HepG2 (cell line): ENCODE measurements at regions not wholly inside any gene's neighbourhood (a gene's known extent, or its start where the extent isn't known, plus 50 kb on each side); places are given as distances from the start of the nearest gene placed in this dataset.

Experiments used
- ATAC-seq: fragments of 200-7000 bp; cut with Tn5 transposase; 3 replicates; pipeline ENCODE4 v1.9.1; 2020; ENCODE audit warnings: mild to moderate bottlenecking, moderate library complexity
- BruUV-seq: library from RNA; stranded (reverse); fragments of 400-500 nt; replicated peaks from 2 replicates; lab custom pipeline; 2021; lab: Mats Ljungman, UMichigan
- CTCF ChIA-PET: fragments of 300-600 bp; formaldehyde crosslinking; extraction: SDS; loops from one replicate; lab custom pipeline; 2021; ENCODE audit warnings: low total read pairs, inconsistent platforms, low intra/inter-chr PET ratio; lab: Yijun Ruan, JAX
- POLR2A ChIA-PET: fragments of 350-600 bp; sonication (Branson Sonifier 250); formaldehyde crosslinking; loops from one replicate; lab custom pipeline; 2020; ENCODE audit warnings: antibody characterized with exemption, inconsistent platforms; lab: Yijun Ruan, JAX
- DNase-seq: peaks from one replicate; pipeline ENCODE4 v3.0.0-alpha.2; 2015; ENCODE audit warnings: low spot score
- FAIRE-seq: peaks from 3 replicates; lab custom pipeline; 2011; peaks lifted over from hg19 to GRCh38; lab: Jason Lieb, UNC
- H2AFZ ChIP-seq: one replicate; pipeline ENCODE4 v1.6.1; 2011; ENCODE audit warnings: low read length, inconsistent platforms
- H3K27ac ChIP-seq: fragments of 300-600 bp; 3 replicates; pipeline ENCODE4 v1.8.0; 2011; ENCODE audit warnings: mixed run types, mild to moderate bottlenecking, mixed read lengths, low read length, inconsistent platforms; ENCODE audit not compliant: insufficient read depth; ENCODE audit errors: extremely low read length
- H3K27me3 ChIP-seq, 2 experiments: fragments of 200-600 bp in 1 of 2; 2 replicates in 1 of 2; 3 replicates in 1 of 2; pipeline versions ENCODE4 v1.6.0 to v1.8.0; 2011; ENCODE audit warnings: low read length in 2 of 2, mild to moderate bottlenecking in 2 of 2, moderate library complexity in 2 of 2, inconsistent platforms in 1 of 2; ENCODE audit not compliant: insufficient read depth in 2 of 2, control insufficient read depth in 1 of 2
- H3K36me3 ChIP-seq, 2 experiments: fragments of 200-600 bp in 1 of 2; replicated peaks in 1 of 2; 2 replicates in 1 of 2; 3 replicates in 1 of 2; pipeline versions ENCODE4 v1.5.1 to v1.8.0; 2011; ENCODE audit warnings: low read length in 2 of 2, inconsistent platforms in 1 of 2; ENCODE audit not compliant: insufficient read depth in 2 of 2, control insufficient read depth in 1 of 2
- H3K4me1 ChIP-seq: 2 replicates; pipeline ENCODE4 v1.5.1; 2012; ENCODE audit warnings: low read length, inconsistent platforms; ENCODE audit not compliant: insufficient read depth
- H3K4me2 ChIP-seq: 2 replicates; pipeline ENCODE4 v1.6.0; 2011; ENCODE audit warnings: low read depth, low read length, inconsistent platforms
- H3K4me3 ChIP-seq, 3 experiments: fragments of 200-600 bp in 1 of 3; sonication (generic), shearing (Covaris generic) in 1 of 3; replicated peaks in 1 of 3; 2 replicates each; pipeline ENCODE4 v1.5.1; 2011 to 2016; ENCODE audit warnings: low read length in 3 of 3, inconsistent platforms in 2 of 3, low read depth in 2 of 3, mild to moderate bottlenecking in 2 of 3, control low read depth in 1 of 3, mixed read lengths in 1 of 3; ENCODE audit not compliant: insufficient read depth in 1 of 3
- H3K79me2 ChIP-seq: one replicate; pipeline ENCODE4 v1.6.1; 2011; ENCODE audit warnings: low read length, inconsistent platforms; ENCODE audit not compliant: insufficient read depth
- H3K9ac ChIP-seq: 2 replicates; pipeline ENCODE4 v1.6.0; 2011; ENCODE audit warnings: mild to moderate bottlenecking, low read depth, low read length, inconsistent platforms; ENCODE audit not compliant: insufficient read depth
- H3K9me3 ChIP-seq: 2 replicates; pipeline ENCODE4 v1.5.1; 2012; ENCODE audit warnings: mild to moderate bottlenecking, low read length
- H4K20me1 ChIP-seq: 2 replicates; pipeline ENCODE4 v1.6.0; 2011; ENCODE audit warnings: inconsistent platforms, mild to moderate bottlenecking, low read length, moderate library complexity; ENCODE audit not compliant: insufficient read depth
- CHCHD3 ChIP-seq: sonication (generic); formaldehyde crosslinking; IDR thresholded peaks from 2 replicates; pipeline ENCODE4 v1.8.0; 2022; ENCODE audit warnings: mild to moderate bottlenecking, missing genetic modification reagents, moderate library complexity
- EHMT2 ChIP-seq: fragments of 200-600 bp; sonication (generic); IDR thresholded peaks from 2 replicates; pipeline ENCODE4 v1.7.0; 2017; ENCODE audit warnings: antibody characterized with exemption, low read depth, low read length, borderline replicate concordance
- HNF4G ChIP-seq, 2 experiments: sonication (generic) in 1 of 2; formaldehyde crosslinking in 1 of 2; IDR thresholded peaks; 2 replicates each; pipeline versions ENCODE4 v1.4.0 to v1.6.1; 2011 to 2020; ENCODE audit warnings: borderline replicate concordance in 2 of 2, low read depth in 2 of 2, mild to moderate bottlenecking in 2 of 2, low read length in 1 of 2, missing genetic modification reagents in 1 of 2, moderate library complexity in 1 of 2
- KLF12 ChIP-seq: sonication (generic); formaldehyde crosslinking; IDR thresholded peaks from 2 replicates; pipeline ENCODE4 v1.4.0; 2020; ENCODE audit warnings: missing genetic modification reagents, borderline replicate concordance
- KMT2B ChIP-seq: IDR thresholded peaks from 2 replicates; pipeline ENCODE4 v1.6.1; 2016; ENCODE audit warnings: missing genetic modification reagents, missing compliant biosample characterization
- NR2F2 ChIP-seq: IDR thresholded peaks from 2 replicates; pipeline ENCODE4 v1.6.1; 2012; ENCODE audit warnings: low read depth, inconsistent platforms, borderline replicate concordance
- RFXAP ChIP-seq: sonication (generic); formaldehyde crosslinking; IDR thresholded peaks from 2 replicates; pipeline ENCODE4 v1.4.0; 2020; ENCODE audit warnings: missing genetic modification reagents, borderline replicate concordance
- ZNF207 ChIP-seq: fragments of 450-650 bp; IDR thresholded peaks from 2 replicates; pipeline ENCODE4 v1.6.1; 2016; ENCODE audit warnings: antibody characterized with exemption, borderline replicate concordance
- WGBS: methylation state at CpG from one replicate; pipeline ENCODE4 v1.1.6; 2017; ENCODE audit warnings: low lambda C conversion rate; 5-methylcytosine and 5-hydroxymethylcytosine counted together
- in situ Hi-C: cut with HindIII; loops from 2 replicates; pipeline ENCODE4 v1.10.0; 2017; ENCODE audit warnings: low pct_unique_long_range_greater_than_20kb; ENCODE audit not compliant: extremely low pct_ligation_motif_present
- intact Hi-C: fragments of 100-400 bp; cut with micrococcal nuclease; formaldehyde crosslinking; loops from one replicate; pipeline ENCODE4 v1.10.0; 2022; ENCODE audit not compliant: unreplicated experiment
- TF ChIP-seq, protein P1 (sequence below): sonication (generic); formaldehyde crosslinking; IDR thresholded peaks from 2 replicates; pipeline ENCODE4 v1.4.0; 2020; ENCODE audit warnings: missing genetic modification reagents
- TF ChIP-seq, protein P2 (sequence below): sonication (generic); formaldehyde crosslinking; IDR thresholded peaks from 2 replicates; pipeline ENCODE4 v1.9.0; 2021; ENCODE audit warnings: missing genetic modification reagents, borderline replicate concordance

DNA sequence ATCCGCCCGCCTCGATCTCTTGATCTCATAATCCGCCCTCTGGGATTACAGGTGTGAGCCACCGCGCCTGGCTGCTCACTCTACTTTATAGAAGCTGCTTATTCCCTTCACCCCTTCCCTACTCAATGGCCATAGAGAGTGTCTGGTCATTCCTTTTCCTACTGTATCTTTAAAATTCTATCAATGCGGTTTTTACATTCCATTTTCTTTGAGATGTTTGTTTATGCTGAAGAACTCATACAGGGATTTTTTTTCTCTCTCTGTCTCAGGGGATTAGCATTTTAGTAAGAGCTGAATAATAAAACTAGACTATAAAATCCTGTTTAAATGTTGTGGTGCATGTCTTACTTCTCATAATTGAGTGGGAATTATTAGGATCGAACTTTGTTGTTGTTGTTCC is 218.6 kb upstream of the FOXN3 start:
- DNase-seq: no peak
- Histone ChIP-seq H3K4me2 (no peak overlapping the region), H2AFZ (no peak overlapping the region), H3K4me1 (peaks cover 17% of the 10 kb centered on the region), H3K27ac (no peak overlapping the region), H3K4me3 (no peak overlapping the region), H3K27me3 (peaks cover 0 to 3% of the 10 kb centered on the region in 2 experiments; a peak in 2 of 5 replicates), H3K9me3 (no peaks in the 10 kb centered on the region), H3K9ac (no peak overlapping the region), H4K20me1 (no peaks in the 10 kb centered on the region), H3K36me3 (no peaks in the 10 kb centered on the region), H3K79me2 (no peaks in the 10 kb centered on the region)
- CTCF ChIA-PET: no interaction called here
- in situ Hi-C loops: no loop called here
- intact Hi-C loops: no loop called here
- no peak for TF ChIP-seq KMT2B (CRISPR knock-in tag)
- TF ChIP-seq, protein P1, sequence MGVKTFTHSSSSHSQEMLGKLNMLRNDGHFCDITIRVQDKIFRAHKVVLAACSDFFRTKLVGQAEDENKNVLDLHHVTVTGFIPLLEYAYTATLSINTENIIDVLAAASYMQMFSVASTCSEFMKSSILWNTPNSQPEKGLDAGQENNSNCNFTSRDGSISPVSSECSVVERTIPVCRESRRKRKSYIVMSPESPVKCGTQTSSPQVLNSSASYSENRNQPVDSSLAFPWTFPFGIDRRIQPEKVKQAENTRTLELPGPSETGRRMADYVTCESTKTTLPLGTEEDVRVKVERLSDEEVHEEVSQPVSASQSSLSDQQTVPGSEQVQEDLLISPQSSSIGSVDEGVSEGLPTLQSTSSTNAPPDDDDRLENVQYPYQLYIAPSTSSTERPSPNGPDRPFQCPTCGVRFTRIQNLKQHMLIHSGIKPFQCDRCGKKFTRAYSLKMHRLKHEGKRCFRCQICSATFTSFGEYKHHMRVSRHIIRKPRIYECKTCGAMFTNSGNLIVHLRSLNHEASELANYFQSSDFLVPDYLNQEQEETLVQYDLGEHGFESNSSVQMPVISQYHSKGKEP (CRISPR knock-in tag): no peak
- no peak for TF ChIP-seq ZNF207
- TF ChIP-seq HNF4G (IDR thresholded peaks at IDR 0.05; ENCODE audit: borderline replicate concordance, low read depth, low read length): no peak
- no peak for TF ChIP-seq HNF4G (CRISPR knock-in tag; IDR thresholded peaks at IDR 0.05; ENCODE audit: borderline replicate concordance, low read depth)
- no peak for TF ChIP-seq KLF12 (CRISPR knock-in tag)
- TF ChIP-seq RFXAP: no peak
- no peak for TF ChIP-seq EHMT2
- TF ChIP-seq NR2F2: no peak
- TF ChIP-seq, protein P2, sequence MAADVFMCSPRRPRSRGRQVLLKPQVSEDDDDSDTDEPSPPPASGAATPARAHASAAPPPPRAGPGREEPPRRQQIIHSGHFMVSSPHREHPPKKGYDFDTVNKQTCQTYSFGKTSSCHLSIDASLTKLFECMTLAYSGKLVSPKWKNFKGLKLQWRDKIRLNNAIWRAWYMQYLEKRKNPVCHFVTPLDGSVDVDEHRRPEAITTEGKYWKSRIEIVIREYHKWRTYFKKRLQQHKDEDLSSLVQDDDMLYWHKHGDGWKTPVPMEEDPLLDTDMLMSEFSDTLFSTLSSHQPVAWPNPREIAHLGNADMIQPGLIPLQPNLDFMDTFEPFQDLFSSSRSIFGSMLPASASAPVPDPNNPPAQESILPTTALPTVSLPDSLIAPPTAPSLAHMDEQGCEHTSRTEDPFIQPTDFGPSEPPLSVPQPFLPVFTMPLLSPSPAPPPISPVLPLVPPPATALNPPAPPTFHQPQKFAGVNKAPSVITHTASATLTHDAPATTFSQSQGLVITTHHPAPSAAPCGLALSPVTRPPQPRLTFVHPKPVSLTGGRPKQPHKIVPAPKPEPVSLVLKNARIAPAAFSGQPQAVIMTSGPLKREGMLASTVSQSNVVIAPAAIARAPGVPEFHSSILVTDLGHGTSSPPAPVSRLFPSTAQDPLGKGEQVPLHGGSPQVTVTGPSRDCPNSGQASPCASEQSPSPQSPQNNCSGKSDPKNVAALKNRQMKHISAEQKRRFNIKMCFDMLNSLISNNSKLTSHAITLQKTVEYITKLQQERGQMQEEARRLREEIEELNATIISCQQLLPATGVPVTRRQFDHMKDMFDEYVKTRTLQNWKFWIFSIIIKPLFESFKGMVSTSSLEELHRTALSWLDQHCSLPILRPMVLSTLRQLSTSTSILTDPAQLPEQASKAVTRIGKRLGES (CRISPR knock-in tag): no peak
- TF ChIP-seq CHCHD3 (CRISPR knock-in tag): no peak
- POLR2A ChIA-PET: no interaction called here
- 71% methylated on average over 8 of the region's 8 CpGs for WGBS
- ATAC-seq: no peak
- no TSS peak for BruUV-seq
- FAIRE-seq: no peak
